PC-3 (cell line): ENCODE measurements at regions not wholly inside any gene's neighbourhood (a gene's known extent, or its start where the extent isn't known, plus 50 kb on each side); places are given as distances from the start of the nearest gene placed in this dataset.

ENCODE experiments used
- ATAC-seq: fragments of 200-7000 bp; cut with Tn5 transposase; 2 replicates; pipeline ENCODE4 v1.9.1; 2020; ENCODE audit warnings: mild to moderate bottlenecking, moderate library complexity
- BruUV-seq: library from RNA; stranded (reverse); fragments of 400-500 nt; replicated peaks from 2 replicates; lab custom pipeline; 2021; lab: Mats Ljungman, UMichigan
- CTCF ChIA-PET: fragments of 300-600 bp; sonication (Branson Sonifier 250); formaldehyde crosslinking; loops from one replicate; lab custom pipeline; 2022; ENCODE audit warnings: antibody characterized with exemption; lab: Charles Lee
- POLR2A ChIA-PET: fragments of 300-600 bp; sonication (Branson Sonifier 250); formaldehyde crosslinking; loops from one replicate; lab custom pipeline; 2022; ENCODE audit warnings: antibody characterized with exemption; ENCODE audit not compliant: unreplicated experiment; lab: Charles Lee
- DNase-seq: peaks from one replicate; pipeline ENCODE4 v3.0.0-alpha.2; 2015
- H2AFZ ChIP-seq: fragments of 300-600 bp; sonication (generic); 2 replicates; pipeline ENCODE4 v1.6.0; 2016; ENCODE audit warnings: antibody characterized with exemption, low read length
- H3F3A ChIP-seq: fragments of 300-600 bp; sonication (generic); one replicate; pipeline ENCODE4 v1.6.0; 2017; ENCODE audit warnings: antibody characterized with exemption, low read length, control low read depth, mild to moderate bottlenecking; ENCODE audit not compliant: unreplicated experiment
- H3K27ac ChIP-seq: fragments of 300-600 bp; sonication (generic); 2 replicates; pipeline ENCODE4 v1.5.1; 2016; ENCODE audit warnings: mild to moderate bottlenecking, low read length
- H3K27me3 ChIP-seq: fragments of 300-600 bp; sonication (generic); 2 replicates; pipeline ENCODE4 v1.6.1; 2016; ENCODE audit warnings: low read length, mixed read lengths
- H3K36me3 ChIP-seq: fragments of 300-600 bp; sonication (generic); 2 replicates; pipeline ENCODE4 v1.6.1; 2016; ENCODE audit warnings: low read depth, mixed run types, low read length, mixed read lengths
- H3K4me1 ChIP-seq: fragments of 300-600 bp; sonication (generic); 2 replicates; pipeline ENCODE4 v1.5.1; 2016; ENCODE audit warnings: low read length; ENCODE audit not compliant: insufficient read depth
- H3K4me2 ChIP-seq: fragments of 300-600 bp; sonication (generic); 2 replicates; pipeline ENCODE4 v1.6.0; 2016; ENCODE audit warnings: low read length
- H3K4me3 ChIP-seq: fragments of 300-600 bp; sonication (generic); 2 replicates; pipeline ENCODE4 v1.5.1; 2016; ENCODE audit warnings: mild to moderate bottlenecking, low read length, mixed read lengths
- H3K79me2 ChIP-seq: fragments of 300-600 bp; sonication (generic); 2 replicates; pipeline ENCODE4 v1.6.1; 2017; ENCODE audit warnings: low read length, mixed read lengths
- H3K9ac ChIP-seq: fragments of 300-600 bp; sonication (generic); 2 replicates; pipeline ENCODE4 v1.6.0; 2016; ENCODE audit warnings: mild to moderate bottlenecking, low read length
- H3K9me2 ChIP-seq: fragments of 300-600 bp; sonication (generic); replicated peaks from 2 replicates; pipeline ENCODE4 v1.6.1; 2016; ENCODE audit warnings: mixed run types, low read length, mixed read lengths
- H3K9me3 ChIP-seq: fragments of 300-600 bp; sonication (generic); 2 replicates; pipeline ENCODE4 v1.6.1; 2016; ENCODE audit warnings: low read length, mixed read lengths
- H4K20me1 ChIP-seq: fragments of 300-600 bp; sonication (generic); 2 replicates; pipeline ENCODE4 v1.6.1; 2016; ENCODE audit warnings: low read length, mixed read lengths
- CTCF ChIP-seq: fragments of 300-600 bp; sonication (generic); conservative IDR thresholded peaks from 2 replicates; pipeline ENCODE4 v1.5.1; 2017; ENCODE audit warnings: antibody characterized with exemption, low read depth, mild to moderate bottlenecking, low read length
- EZH2 ChIP-seq: fragments of 300-600 bp; sonication (generic); IDR thresholded peaks from one replicate; pipeline ENCODE4 v1.6.1; 2017; ENCODE audit warnings: antibody characterized with exemption, mild to moderate bottlenecking, low read length; ENCODE audit not compliant: unreplicated experiment
- EZH2phosphoT487 ChIP-seq: fragments of 300-600 bp; sonication (generic); IDR thresholded peaks from 2 replicates; pipeline ENCODE4 v1.6.1; 2018; ENCODE audit warnings: mild to moderate bottlenecking, antibody characterized with exemption, low read length, borderline replicate concordance
- intact Hi-C: fragments of 100-400 bp; cut with micrococcal nuclease; formaldehyde crosslinking; loops from 2 replicates; pipeline ENCODE4 v1.9.0; 2023

GRCh38 chr9:79189511-79189924, 382.2 kb upstream of the TLE4 start:
- ChIA-PET CTCF (no interaction called here), POLR2A (no interaction called here)
- intact Hi-C loops = no loop called here
- Histone ChIP-seq H3K4me2 (no peak overlapping the region), H3K9me2 (no peaks in the 10 kb centered on the region), H3K9me3 (no peaks in the 10 kb centered on the region), H3K36me3 (no peaks in the 10 kb centered on the region), H3F3A (no peaks in the 10 kb centered on the region), H3K4me1 (no peaks in the 10 kb centered on the region), H3K27me3 (no peaks in the 10 kb centered on the region), H3K79me2 (no peaks in the 10 kb centered on the region), H2AFZ (no peak overlapping the region), H4K20me1 (no peaks in the 10 kb centered on the region), H3K9ac (no peak overlapping the region), H3K4me3 (no peak overlapping the region), H3K27ac (no peak overlapping the region)
- no TSS peak for BruUV-seq
- ATAC-seq (no peak), DNase-seq (peak; percentile 5)
- TF ChIP-seq EZH2phosphoT487 = no peak
- no peak for TF ChIP-seq EZH2
- no peak for TF ChIP-seq CTCF

GRCh38 chr9:79193001-79193400, 378.8 kb upstream of the TLE4 start:
- ChIA-PET POLR2A (no interaction called here), CTCF (no interaction called here)
- Histone ChIP-seq H2AFZ (no peak overlapping the region), H3K4me3 (no peak overlapping the region), H3K9ac (no peak overlapping the region), H3K9me2 (no peaks in the 10 kb centered on the region), H3F3A (no peaks in the 10 kb centered on the region), H3K27ac (no peak overlapping the region), H4K20me1 (no peaks in the 10 kb centered on the region), H3K79me2 (no peaks in the 10 kb centered on the region), H3K4me2 (no peak overlapping the region), H3K9me3 (no peaks in the 10 kb centered on the region), H3K27me3 (no peaks in the 10 kb centered on the region), H3K4me1 (no peaks in the 10 kb centered on the region), H3K36me3 (no peaks in the 10 kb centered on the region)
- BruUV-seq = no TSS peak
- intact Hi-C loops = no loop called here
- ATAC-seq (no peak), DNase-seq (no peak)
- TF ChIP-seq CTCF = no peak
- TF ChIP-seq EZH2phosphoT487 = no peak
- no peak for TF ChIP-seq EZH2

GRCh38 chr9:79193501-79194223, 378.1 kb upstream of the TLE4 start:
- H3K27me3 ChIP-seq = no peaks in the 10 kb centered on the region
- H3K79me2 ChIP-seq = no peaks in the 10 kb centered on the region
- H3F3A ChIP-seq = no peaks in the 10 kb centered on the region
- ChIA-PET POLR2A (no interaction called here), CTCF (no interaction called here)
- no peak for DNase-seq
- H3K4me3 ChIP-seq = no peak overlapping the region
- BruUV-seq = no TSS peak
- H3K9me3 ChIP-seq = no peaks in the 10 kb centered on the region
- H3K4me2 ChIP-seq = no peak overlapping the region
- no peak overlapping the region for H3K9ac ChIP-seq
- no peaks in the 10 kb centered on the region for H3K4me1 ChIP-seq
- no peak overlapping the region for H3K27ac ChIP-seq
- ATAC-seq = no peak
- TF ChIP-seq CTCF = no peak
- no peak for TF ChIP-seq EZH2phosphoT487
- TF ChIP-seq EZH2 = no peak
- no peaks in the 10 kb centered on the region for H3K36me3 ChIP-seq
- no peaks in the 10 kb centered on the region for H4K20me1 ChIP-seq
- H2AFZ ChIP-seq = no peak overlapping the region
- intact Hi-C loops = no loop called here
- H3K9me2 ChIP-seq = no peaks in the 10 kb centered on the region
